NOMO-1 (cell line): ENCODE measurements at regions not wholly inside any gene's neighbourhood (a gene's known extent, or its start where the extent isn't known, plus 50 kb on each side); places are given as distances from the start of the nearest gene placed in this dataset.

Experiments
- DNase-seq, 2 experiments: peaks; one replicate each; lab custom pipeline; 2025; ENCODE audit not compliant: unreplicated experiment in 2 of 2; lab: John Stamatoyannopoulos, UW

GRCh38 chr4:145299380-145300076, 119.1 kb upstream of the OTUD4 start:
- DNase-seq = no peak

DNA sequence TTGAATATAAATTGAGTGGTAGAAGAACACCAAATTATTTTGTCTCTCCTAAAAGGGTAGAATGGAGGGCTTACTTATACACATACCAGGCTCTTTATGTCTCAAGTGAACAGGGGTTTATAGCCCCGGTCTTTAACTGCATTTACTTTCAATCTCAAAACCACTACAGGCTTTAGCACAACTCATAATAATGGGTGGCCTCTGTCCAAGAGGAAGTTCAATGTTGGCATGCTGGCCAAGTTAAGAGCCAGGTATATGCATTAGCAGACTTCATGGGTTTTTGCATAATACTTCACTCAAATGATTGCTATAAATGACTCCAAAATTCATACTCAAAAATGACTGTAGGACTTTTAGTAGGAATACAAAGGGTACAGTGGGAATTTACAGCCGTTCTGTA, 118.5 kb upstream of the OTUD4 start:
- DNase-seq = no peak

DNA sequence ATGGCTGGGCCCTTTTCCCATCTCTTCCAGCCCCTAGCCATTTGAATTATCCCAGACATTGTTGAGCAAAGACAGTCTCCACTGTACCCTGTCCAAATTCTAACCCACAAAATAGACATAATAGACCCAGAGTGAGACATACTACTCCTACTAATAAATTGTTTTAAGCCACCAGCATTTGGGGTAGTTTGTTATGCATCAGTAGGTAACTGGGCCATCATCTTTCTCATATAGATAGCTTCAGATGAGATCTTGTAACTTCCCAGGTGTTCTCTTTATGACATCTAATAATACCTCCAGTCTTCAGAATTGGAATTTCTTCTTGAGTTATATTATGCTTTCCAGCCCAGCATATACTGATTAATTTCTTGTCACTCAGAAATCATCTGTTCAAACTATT, 117.2 kb upstream of the OTUD4 start:
- DNase-seq = no peak

- DNase-seq = no peak
Measured at GRCh38 chr4:145295547-145295946, 115.2 kb upstream of the OTUD4 start.

DNA sequence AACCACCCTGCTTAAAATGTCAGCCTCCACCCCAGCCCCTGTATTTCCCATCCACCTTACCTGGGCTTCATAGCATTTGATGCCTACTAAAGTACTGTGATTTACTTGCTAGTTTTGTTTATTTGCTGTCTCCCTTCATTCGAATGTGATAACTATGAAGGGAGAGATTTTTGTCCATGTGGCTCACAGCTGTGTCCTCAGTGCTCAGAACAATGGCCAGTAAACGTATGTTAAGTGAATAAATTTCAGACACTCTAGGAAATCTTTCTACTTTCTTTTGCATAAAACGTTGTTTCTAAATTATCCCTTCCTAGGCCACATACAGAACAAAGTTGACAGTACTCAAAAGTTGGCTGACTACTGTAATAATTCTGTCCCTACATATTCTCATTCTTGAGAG, 114.7 kb upstream of the OTUD4 start:
- DNase-seq = no peak

- no peak for DNase-seq
Measured at GRCh38 chr4:145293658-145294057, 113.3 kb upstream of the OTUD4 start.

- no peak for DNase-seq
Measured at GRCh38 chr4:145290955-145291354, 110.6 kb upstream of the OTUD4 start.

DNA sequence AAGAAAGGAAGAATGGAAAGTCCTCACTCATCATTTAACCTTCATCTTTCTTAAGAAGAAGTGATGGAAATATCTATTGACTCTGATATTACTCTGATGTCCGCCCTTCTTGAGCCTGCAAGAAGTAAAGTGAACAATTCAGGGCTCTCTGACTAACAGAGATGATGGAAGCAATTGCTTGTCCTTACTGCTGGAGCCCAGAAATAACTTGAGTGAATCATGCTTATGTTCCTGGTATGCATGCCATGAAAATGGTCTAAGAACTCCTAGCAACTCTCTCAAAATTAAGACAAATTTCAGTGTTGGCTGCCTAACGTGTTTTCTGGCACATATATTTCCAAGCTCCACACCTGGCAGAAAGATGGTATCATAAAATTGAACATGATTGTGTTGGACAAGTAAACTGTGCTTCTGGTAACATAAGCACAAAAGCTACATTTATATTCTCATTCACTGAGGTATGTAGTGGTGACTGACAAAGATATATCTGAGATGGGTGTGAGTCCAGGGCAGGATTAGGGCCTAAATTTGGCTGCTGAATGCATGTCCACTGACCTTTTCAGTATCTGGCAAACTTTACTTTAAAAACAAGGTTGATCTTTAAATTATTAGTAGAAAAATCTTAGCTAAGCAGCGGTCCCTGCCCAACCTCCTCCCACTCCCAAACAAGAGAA, 109.2 kb upstream of the OTUD4 start:
- no peak for DNase-seq

DNA sequence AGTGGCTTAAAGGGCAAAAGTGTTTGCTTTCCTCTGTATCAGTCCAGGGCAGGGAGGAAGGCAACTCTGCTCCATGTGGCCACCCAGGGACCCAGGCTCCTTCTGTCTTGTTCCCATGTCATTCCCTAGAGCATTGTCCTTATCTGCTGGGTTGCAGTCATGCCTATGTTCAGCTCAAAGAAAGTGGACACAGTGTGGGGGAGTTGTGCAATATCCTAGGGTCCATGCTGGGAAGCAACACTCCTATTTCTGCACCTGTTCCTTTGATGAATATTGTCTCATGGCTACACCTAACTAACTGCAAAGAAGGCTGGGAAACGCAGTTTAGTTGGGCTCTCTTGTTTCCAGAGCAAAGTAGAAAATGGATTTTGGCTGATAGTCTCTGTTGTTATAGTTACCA, 107.0 kb upstream of the OTUD4 start:
- DNase-seq = no peak

DNA sequence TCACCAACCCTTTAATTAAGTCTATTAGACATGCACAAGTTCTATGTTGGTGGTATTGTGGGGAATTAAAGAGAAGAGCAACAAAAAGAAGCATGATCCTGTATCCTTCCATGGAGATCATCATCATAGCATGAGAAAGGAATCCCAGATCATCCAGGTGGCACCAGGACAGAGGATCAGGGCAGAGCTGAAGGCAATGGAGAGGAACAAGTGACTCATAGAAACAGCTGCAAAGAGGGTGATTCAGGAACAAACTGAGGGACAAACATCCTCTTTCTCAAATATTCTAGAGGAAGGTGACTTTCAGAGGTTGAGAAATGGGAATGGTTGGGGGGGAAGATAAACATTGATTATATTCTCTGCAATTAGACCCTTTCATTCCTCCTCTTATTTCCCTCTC, 105.5 kb upstream of the OTUD4 start:
- no peak for DNase-seq

DNA sequence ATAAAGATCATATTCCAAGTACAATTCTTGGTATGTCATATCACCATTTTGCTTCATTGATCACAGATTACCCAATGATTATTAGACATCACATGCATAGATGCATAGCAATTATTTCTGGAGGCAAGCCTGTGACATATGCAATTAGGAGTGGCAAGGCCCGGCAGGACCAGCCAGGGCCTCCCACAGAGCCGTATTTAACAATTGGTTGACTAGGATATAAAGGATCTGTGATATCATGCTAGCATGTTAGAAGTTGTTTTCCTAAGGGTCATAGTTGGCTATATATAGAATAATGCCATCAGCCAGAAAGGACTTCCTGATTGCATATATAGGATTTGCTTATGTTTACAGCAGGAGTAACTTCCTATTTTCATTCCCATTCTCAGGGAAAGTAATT, 103.5 kb upstream of the OTUD4 start:
- no peak for DNase-seq

GRCh38 chr4:145281951-145282350, 101.6 kb upstream of the OTUD4 start:
- DNase-seq = no peak

GRCh38 chr4:145281224-145281623, 100.8 kb upstream of the OTUD4 start:
- no peak for DNase-seq

GRCh38 chr4:145280541-145280940, 100.2 kb upstream of the OTUD4 start:
- no peak for DNase-seq

GRCh38 chr4:145279122-145279960, 99.0 kb upstream of the OTUD4 start:
- no peak for DNase-seq

DNA sequence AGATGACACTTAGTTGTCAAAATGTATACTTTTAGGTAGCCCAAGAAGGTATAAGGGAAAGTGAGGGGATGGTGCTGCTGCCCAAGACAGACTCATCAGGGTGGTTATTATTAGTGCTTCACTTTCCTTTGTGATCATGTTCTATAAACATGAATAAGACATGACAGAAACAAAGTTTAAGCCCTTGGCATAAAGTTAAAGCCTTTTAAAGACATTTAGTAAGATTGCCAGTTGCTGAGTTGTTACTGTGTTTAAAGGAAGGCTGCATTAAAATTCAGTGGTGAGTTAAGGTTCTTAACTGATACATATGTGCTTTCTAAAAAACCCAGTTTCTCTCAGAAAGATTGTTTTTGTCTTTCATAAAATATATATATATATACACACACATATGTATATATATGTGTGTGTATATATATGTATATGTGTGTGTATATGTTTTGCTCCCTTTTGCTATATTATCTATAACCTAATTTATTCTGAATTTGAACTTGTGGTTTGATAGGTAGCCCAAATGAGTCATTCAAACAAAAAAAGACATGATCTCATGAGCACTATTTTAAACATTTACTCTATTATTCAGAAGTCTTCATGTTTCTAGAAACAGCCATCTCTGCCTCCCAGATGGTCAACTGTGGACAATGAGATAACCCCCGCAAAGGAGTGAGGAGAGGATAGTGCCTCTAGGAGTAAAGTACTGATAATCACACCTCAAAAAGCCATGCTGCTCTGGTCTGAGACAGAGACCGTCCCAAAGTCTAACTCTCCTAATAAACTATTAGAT, 98.1 kb upstream of the OTUD4 start:
- DNase-seq = no peak

- DNase-seq = no peak
Measured at GRCh38 chr4:145277011-145277410, 96.6 kb upstream of the OTUD4 start.

DNA sequence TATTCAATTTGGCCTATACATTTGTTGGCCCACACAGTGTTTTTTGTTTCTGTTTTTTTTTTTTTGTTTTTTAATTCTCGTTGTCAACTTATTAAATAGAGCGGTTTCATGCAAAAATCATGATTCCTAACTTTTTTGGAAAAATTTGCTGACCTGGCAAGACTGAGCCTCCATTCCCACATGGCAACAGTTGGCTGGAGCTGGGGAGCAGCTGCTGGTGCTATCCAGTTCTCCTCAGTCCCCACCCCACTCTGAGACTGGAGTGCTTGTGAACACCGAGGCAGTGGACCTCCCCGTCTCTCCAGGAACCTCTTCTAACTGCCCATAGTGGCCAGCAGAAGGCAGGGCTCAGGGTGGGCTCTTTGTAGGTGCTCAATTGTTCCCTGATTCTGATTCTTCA, 95.7 kb upstream of the OTUD4 start:
- DNase-seq = no peak

DNA sequence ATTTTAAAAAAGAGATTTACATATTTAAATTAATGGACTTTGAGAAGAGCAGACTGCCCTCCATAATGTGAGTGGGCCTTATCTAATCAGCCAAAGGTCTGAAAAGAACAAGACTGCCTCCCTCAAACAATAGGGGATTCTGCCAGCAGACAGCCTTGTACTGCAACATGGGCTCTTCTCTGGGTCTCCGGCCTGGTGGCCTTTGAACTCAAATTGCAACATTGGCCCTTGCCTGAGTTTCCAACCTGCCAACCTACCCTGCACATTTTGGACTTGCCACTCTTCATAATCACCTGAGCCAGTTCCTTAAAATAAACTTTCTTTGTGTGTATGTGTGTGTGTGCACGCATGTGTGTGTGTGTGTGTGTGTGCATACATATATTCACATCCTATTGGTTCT, 90.8 kb upstream of the OTUD4 start:
- DNase-seq = no peak

DNA sequence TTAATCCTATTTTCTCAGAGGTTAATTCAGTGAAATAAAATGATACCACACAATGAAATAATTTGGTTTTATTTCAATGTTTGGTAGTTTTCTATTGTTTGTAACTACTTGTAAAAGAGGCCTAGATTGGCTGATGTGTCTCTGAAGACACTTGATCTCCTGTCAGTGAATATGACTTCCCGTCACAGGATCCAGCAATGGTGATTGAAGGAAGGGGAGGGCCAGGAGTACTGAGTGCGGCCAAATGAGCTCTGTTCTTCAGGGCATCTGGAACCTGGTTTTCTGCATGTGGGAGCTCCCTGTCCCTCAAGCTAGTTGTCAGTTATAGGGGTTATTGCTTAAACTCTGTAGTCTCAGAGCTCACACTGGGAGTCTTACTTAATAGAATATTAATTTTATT, 86.5 kb upstream of the OTUD4 start:
- no peak for DNase-seq

DNA sequence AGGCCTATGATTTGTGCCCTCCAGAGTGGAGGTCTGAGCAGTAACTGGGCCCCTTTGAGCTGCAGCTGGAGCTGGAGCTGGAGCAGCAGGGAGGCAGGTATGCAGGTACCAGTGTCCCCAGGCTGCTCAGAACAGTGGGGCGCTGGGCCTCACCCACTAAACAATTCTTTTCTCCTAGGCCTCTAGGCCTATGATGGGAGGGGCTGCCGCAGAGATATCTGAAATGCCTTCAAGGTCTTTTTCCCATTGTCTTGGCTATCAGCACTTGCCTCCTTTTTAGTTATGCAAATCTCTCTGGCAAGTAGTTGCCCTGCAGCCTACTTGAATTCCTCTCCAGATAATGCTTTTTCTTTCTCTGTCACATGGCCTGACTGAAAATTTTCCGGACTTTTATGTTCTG, 79.7 kb upstream of the OTUD4 start:
- no peak for DNase-seq
